Endodermal cell (in vitro differentiated cells): ENCODE measurements at regions not wholly inside any gene's neighbourhood (a gene's known extent, or its start where the extent isn't known, plus 50 kb on each side); places are given as distances from the start of the nearest gene placed in this dataset.

ENCODE experiments used
- DNase-seq: peaks from one replicate; pipeline ENCODE4 v3.0.0-alpha.2; 2017
- H3K27ac ChIP-seq: 2 replicates; pipeline ENCODE4 v1.5.1; 2013; ENCODE audit warnings: mild to moderate bottlenecking, low read depth, low read length, moderate library complexity
- H3K27me3 ChIP-seq: 2 replicates; pipeline ENCODE4 v1.6.1; 2013; ENCODE audit warnings: mild to moderate bottlenecking, low read length, moderate library complexity; ENCODE audit not compliant: insufficient read depth, control insufficient read depth, poor library complexity, severe bottlenecking
- H3K36me3 ChIP-seq: 2 replicates; pipeline ENCODE4 v1.7.0; 2013; ENCODE audit warnings: mild to moderate bottlenecking, low read length, moderate library complexity; ENCODE audit not compliant: control insufficient read depth, insufficient read depth
- H3K4me1 ChIP-seq: one replicate; pipeline ENCODE4 v1.7.0; 2013; ENCODE audit warnings: low read length; ENCODE audit not compliant: control insufficient read depth, insufficient read depth
- H3K4me3 ChIP-seq: 2 replicates; pipeline ENCODE4 v1.5.1; 2013; ENCODE audit warnings: mild to moderate bottlenecking, low read length, moderate library complexity
- H3K9ac ChIP-seq: 2 replicates; pipeline ENCODE4 v1.6.1; 2013; ENCODE audit warnings: mild to moderate bottlenecking, low read length, moderate library complexity; ENCODE audit not compliant: poor library complexity, severe bottlenecking; ENCODE audit errors: extremely low read depth
- H3K9me3 ChIP-seq: 2 replicates; pipeline ENCODE4 v1.6.1; 2013; ENCODE audit warnings: mild to moderate bottlenecking, low read length, moderate library complexity; ENCODE audit not compliant: control insufficient read depth
- H3K27ac Mint-ChIP-seq: 2 replicates; pipeline ENCODE4 v1.8.0; 2020; ENCODE audit warnings: mixed read lengths
- H3K27me3 Mint-ChIP-seq: 2 replicates; pipeline ENCODE4 v1.8.0; 2021; ENCODE audit warnings: mild to moderate bottlenecking, mixed read lengths; ENCODE audit not compliant: insufficient read depth
- H3K36me3 Mint-ChIP-seq: 2 replicates; pipeline ENCODE4 v1.8.0; 2020; ENCODE audit warnings: low read depth, mixed read lengths
- H3K4me1 Mint-ChIP-seq: 2 replicates; pipeline ENCODE4 v1.8.0; 2020; ENCODE audit warnings: mixed read lengths
- H3K4me3 Mint-ChIP-seq: 2 replicates; pipeline ENCODE4 v1.8.0; 2020; ENCODE audit warnings: mild to moderate bottlenecking, moderate library complexity, mixed read lengths
- H3K9me3 Mint-ChIP-seq: 2 replicates; pipeline ENCODE4 v1.8.0; 2020; ENCODE audit warnings: mild to moderate bottlenecking, mixed read lengths
- WGBS, 2 experiments: methylation state at CpG; one replicate each; pipeline versions ENCODE4 v1.1.5 to v1.1.7; 2013; ENCODE audit warnings: missing lambda C conversion rate in 2 of 2, mixed read lengths in 1 of 2; ENCODE audit not compliant: insufficient coverage in 1 of 2, insufficient read length in 1 of 2; 5-methylcytosine and 5-hydroxymethylcytosine counted together
- TF ChIP-seq, protein P1 (sequence below): fragments of 200-600 bp; sonication (generic); conservative IDR thresholded peaks from 2 replicates; pipeline ENCODE4 v1.5.0; 2021; ENCODE audit warnings: antibody characterized with exemption, mild to moderate bottlenecking

DNA sequence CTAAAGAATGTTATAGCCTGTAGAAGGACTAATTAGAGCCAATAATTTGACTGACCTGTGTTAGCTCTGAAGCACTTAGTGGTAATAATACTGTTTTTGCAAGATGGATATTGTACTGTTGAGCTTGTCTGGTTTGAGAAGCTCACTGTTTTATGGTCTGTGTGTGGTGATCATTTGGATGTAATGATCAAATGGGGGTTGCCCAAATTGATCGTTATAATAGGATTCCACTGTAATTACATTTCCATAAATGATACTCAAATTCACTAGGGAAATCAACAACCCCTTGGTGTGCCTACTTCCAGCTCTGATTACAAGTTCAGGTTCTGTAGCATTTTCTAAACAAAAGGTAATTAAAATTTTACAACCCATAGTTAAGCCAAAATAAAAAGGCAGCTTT is 971.4 kb downstream of the TTLL7 start:
- TF ChIP-seq, protein P1, sequence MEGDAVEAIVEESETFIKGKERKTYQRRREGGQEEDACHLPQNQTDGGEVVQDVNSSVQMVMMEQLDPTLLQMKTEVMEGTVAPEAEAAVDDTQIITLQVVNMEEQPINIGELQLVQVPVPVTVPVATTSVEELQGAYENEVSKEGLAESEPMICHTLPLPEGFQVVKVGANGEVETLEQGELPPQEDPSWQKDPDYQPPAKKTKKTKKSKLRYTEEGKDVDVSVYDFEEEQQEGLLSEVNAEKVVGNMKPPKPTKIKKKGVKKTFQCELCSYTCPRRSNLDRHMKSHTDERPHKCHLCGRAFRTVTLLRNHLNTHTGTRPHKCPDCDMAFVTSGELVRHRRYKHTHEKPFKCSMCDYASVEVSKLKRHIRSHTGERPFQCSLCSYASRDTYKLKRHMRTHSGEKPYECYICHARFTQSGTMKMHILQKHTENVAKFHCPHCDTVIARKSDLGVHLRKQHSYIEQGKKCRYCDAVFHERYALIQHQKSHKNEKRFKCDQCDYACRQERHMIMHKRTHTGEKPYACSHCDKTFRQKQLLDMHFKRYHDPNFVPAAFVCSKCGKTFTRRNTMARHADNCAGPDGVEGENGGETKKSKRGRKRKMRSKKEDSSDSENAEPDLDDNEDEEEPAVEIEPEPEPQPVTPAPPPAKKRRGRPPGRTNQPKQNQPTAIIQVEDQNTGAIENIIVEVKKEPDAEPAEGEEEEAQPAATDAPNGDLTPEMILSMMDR: no peak
- Histone ChIP-seq H3K9ac (no peak overlapping the region), H3K9me3 (no peaks in the 10 kb centered on the region), H3K36me3 (no peaks in the 10 kb centered on the region), H3K27me3 (no peaks in the 10 kb centered on the region), H3K4me1 (no peaks in the 10 kb centered on the region), H3K27ac (no peak overlapping the region), H3K4me3 (no peak overlapping the region)
- H3K4me3 Mint-ChIP-seq: no peak overlapping the region
- peaks cover 18% of the 10 kb centered on the region for H3K4me1 Mint-ChIP-seq
- DNase-seq: no peak
- WGBS, 2 experiments: 100% methylated on average over 1 of the region's 1 CpG; no CpG with 5 or more reads in 1 of the 2 experiments
- H3K36me3 Mint-ChIP-seq: peaks cover 14% of the 10 kb centered on the region
- no peak overlapping the region for H3K27ac Mint-ChIP-seq
- no peaks in the 10 kb centered on the region for H3K27me3 Mint-ChIP-seq
- peaks cover 11% of the 10 kb centered on the region for H3K9me3 Mint-ChIP-seq

DNA sequence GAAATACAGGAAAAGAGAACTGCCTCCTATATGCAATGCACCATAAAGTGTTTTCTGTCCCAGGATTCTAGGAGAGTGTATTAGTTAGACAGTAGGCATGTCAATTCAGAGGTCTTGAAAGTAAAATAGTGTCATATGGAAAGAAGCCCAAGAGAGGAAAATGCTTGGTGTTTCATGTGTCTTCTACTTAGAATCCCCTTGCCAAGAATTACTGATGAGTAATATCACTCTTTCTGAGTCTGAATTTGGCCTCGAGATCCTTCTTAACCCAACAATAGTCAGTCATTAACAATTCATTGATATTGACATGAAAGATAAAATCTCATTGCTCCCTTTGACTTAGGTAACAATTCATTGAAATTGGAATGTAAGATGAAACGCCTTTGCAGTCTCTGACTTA is 972.2 kb downstream of the TTLL7 start:
- Mint-ChIP-seq H3K27me3 (no peaks in the 10 kb centered on the region), H3K27ac (no peak overlapping the region), H3K9me3 (peaks cover 6% of the 10 kb centered on the region), H3K36me3 (peaks cover 8% of the 10 kb centered on the region), H3K4me3 (no peak overlapping the region), H3K4me1 (peaks cover 18% of the 10 kb centered on the region)
- Histone ChIP-seq H3K4me3 (no peak overlapping the region), H3K9me3 (no peaks in the 10 kb centered on the region), H3K27ac (no peak overlapping the region), H3K27me3 (no peaks in the 10 kb centered on the region), H3K36me3 (no peaks in the 10 kb centered on the region), H3K9ac (no peak overlapping the region), H3K4me1 (no peaks in the 10 kb centered on the region)
- no peak for DNase-seq
- TF ChIP-seq, protein P1: no peak
- WGBS, 2 experiments: 96% methylated on average over 2 of the region's 2 CpGs; no CpG with 5 or more reads in 1 of the 2 experiments

DNA sequence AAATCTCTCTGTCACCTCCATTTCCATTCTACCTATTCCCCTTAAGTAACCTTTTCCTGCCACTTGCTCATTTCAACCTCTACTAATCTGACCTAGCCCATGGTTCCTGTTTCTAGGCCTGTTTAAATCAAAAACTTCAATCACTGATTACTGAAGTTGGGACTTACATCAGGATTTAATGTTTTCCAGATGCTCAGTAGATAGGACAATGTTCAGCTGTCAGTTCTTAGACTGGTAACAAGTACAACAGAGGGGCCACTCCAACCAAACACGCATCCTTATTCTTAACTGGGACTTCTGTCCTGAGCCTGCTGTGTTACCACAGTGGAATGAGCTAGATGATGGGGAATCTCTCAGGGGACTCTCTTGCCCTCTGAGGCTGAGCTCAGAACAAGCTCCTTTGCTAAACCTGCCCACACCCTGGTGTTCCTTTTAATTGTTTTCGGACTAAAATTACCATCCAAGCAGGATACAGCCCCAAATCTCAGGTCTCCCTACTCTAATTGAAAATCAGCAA is 974.6 kb downstream of the TTLL7 start:
- Histone ChIP-seq H3K4me1 (no peaks in the 10 kb centered on the region), H3K27ac (no peak overlapping the region), H3K9me3 (peaks cover 20% of the 10 kb centered on the region), H3K36me3 (no peaks in the 10 kb centered on the region), H3K4me3 (no peak overlapping the region), H3K27me3 (no peaks in the 10 kb centered on the region), H3K9ac (no peak overlapping the region)
- peaks cover 14% of the 10 kb centered on the region for H3K9me3 Mint-ChIP-seq
- peaks cover 18% of the 10 kb centered on the region for H3K4me1 Mint-ChIP-seq
- DNase-seq: no peak
- WGBS, 2 experiments: 95 to 100% methylated on average over 2 of the region's 2 CpGs
- H3K27ac Mint-ChIP-seq: no peak overlapping the region
- peaks cover 19% of the 10 kb centered on the region for H3K36me3 Mint-ChIP-seq
- no peak overlapping the region for H3K4me3 Mint-ChIP-seq
- no peaks in the 10 kb centered on the region for H3K27me3 Mint-ChIP-seq
- TF ChIP-seq, protein P1: no peak
